NCI-H1694 (cell line): ENCODE measurements at regions not wholly inside any gene's neighbourhood (a gene's known extent, or its start where the extent isn't known, plus 50 kb on each side); places are given as distances from the start of the nearest gene placed in this dataset.

ENCODE experiments used
- DNase-seq: peaks from one replicate; lab custom pipeline; 2025; lab: John Stamatoyannopoulos, UW

- no peak for DNase-seq
Measured at GRCh38 chr5:167820101-167820990, 471.1 kb upstream of the WWC1 start.

DNA sequence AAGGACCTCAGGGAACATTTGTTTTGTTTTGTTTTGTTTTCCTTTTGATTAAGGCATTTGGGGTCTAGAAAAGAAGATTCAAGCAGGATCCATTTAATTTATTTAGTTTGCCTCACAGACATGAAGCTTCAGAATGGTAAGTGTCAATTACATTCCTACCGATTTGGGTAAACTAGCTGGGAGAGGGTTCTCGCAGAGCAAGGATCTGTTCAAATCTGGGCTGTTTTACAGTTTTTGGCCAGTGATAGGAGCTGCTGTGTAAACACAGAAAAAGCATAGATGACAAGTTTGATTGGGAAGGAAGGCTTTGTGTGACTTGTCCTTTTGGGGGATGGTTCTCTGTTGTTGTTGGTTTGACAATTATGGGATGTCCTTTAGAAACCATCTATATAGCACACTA, 470.3 kb upstream of the WWC1 start:
- DNase-seq, result no peak

GRCh38 chr5:167821669-167822068, 469.8 kb upstream of the WWC1 start:
- no peak for DNase-seq

DNA sequence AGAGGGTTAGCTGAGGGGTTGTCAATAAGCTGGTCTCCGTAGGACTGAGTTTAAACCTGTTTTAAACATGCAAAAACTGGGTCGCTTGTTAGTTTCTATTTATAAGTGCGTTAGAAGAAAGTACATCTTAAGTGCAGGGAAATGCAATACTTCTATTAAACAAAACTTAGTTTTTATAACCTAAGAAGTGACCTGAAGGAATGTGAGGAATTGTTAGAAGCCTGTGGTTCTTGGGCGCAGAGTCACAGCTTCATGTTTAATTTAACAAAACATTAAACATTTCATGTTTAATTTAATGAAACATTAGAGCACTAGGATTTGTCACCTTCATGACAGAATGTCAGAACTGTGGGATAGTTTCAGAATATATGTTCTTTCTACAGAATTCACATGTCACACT, 469.2 kb upstream of the WWC1 start:
- no peak for DNase-seq

DNA sequence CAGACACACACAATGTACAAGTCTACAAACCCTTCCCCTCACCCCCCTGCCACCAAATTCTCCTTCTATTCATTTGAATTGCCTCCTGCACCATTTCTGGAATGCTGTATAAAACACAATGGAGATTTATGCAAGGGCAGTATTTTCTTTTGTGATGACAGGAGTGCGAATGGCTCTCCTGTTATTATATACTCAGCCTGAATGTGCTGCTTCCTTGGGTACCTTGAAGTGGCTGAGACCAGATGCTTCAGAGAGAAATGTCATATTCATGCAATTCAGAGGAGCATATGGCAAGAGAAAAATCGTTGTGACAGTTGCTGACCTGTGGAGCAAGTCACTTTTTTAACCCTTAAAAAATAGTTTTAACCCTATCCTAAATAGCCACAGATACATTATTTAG, 468.0 kb upstream of the WWC1 start:
- no peak for DNase-seq

- no peak for DNase-seq
Measured at GRCh38 chr5:167827766-167828165, 463.7 kb upstream of the WWC1 start.

- no peak for DNase-seq
Measured at GRCh38 chr5:167831754-167832504, 459.5 kb upstream of the WWC1 start.

DNA sequence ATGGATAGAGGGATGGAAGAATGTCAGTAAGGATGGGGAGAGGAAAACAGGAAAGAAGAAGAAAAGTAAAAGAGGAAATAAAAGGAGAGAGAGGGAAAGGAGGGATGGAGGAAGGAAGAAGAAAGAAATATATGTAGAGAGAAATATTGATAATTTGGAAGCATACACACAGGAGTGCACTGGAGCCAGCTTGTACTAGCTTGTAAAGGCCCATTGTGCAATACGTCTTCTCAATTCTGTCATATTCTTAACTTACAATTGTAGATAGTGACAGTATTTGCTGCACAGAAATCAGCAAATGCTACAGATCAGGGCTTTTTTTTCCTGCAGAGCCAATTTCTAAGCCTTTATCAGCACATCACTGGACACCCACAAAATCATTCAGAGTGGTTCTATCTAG, 458.8 kb upstream of the WWC1 start:
- DNase-seq, result no peak

- DNase-seq, result no peak
Measured at GRCh38 chr5:167833456-167833855, 458.0 kb upstream of the WWC1 start.

GRCh38 chr5:167835146-167835545, 456.3 kb upstream of the WWC1 start:
- no peak for DNase-seq

DNA sequence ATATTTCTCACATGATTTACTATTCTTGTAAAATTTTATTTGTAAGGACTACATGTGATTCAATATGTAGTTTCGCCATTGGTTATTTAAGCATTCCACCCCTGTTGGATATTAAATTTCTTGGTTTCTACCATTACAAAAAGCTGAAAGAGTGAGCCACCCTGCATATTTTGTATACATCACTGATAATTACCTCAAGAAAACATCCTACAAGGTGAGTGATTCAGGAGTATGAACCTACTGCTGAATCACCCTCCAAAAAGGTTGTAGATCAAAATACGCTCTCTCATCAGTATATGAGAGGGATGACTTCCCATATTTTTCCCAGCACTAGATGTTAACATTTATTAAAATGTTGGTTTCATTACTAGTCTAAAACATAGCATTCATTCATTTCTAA, 454.3 kb upstream of the WWC1 start:
- no peak for DNase-seq

GRCh38 chr5:167839065-167839464, 452.4 kb upstream of the WWC1 start:
- DNase-seq, result no peak

DNA sequence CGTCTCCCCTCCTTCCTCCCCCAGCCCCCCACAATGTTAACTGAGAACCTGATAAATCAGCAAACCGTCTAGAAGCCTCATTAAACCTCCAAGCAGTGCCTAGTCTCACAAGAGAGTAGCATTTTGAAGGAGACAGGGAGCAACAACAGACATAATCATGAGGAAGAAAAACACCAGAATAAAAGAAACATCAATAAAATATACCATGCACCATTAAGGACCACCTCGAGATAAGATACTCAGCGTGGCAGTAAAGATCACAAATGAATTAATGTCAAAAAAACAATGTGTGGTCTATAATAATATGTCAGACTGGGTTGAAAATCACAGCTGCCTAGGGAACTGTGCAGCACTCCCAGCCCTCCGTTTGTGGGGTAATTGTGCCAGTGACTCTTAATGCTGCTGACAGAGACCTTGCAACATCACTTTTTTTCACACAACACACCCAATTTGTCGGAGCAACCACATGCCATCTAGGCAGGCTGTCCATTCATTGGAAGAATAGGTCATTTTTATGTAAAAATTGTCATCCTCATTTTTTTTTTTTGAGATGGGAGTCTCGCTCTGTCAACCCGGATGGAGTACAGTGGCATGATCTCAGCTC, 450.8 kb upstream of the WWC1 start:
- no peak for DNase-seq

- no peak for DNase-seq
Measured at GRCh38 chr5:167843881-167844572, 447.4 kb upstream of the WWC1 start.

DNA sequence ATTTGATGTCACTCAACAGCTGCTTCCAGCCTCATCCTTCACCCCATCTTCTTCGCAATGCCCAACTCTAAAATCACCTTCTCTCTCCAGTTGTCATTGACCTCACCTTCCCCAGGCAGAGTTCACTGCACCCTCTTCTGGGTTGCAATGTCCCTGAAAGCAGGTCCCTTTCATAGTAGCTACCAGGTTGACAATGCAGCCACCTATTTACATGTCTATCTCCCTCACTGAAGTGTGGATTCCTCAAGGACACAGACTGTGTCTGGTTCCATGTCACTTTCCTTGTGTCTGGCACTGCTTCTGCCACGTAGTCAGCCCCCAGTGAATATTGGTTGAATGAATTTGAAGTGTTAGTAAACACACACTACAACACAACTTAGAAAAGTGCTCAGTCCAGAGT, 445.5 kb upstream of the WWC1 start:
- no peak for DNase-seq

- DNase-seq, result no peak
Measured at GRCh38 chr5:167849874-167850273, 441.6 kb upstream of the WWC1 start.

- DNase-seq, result no peak
Measured at GRCh38 chr5:167850911-167851310, 440.5 kb upstream of the WWC1 start.

- DNase-seq, result no peak
Measured at GRCh38 chr5:167851416-167851815, 440.0 kb upstream of the WWC1 start.

GRCh38 chr5:167852515-167852914, 438.9 kb upstream of the WWC1 start:
- no peak for DNase-seq

DNA sequence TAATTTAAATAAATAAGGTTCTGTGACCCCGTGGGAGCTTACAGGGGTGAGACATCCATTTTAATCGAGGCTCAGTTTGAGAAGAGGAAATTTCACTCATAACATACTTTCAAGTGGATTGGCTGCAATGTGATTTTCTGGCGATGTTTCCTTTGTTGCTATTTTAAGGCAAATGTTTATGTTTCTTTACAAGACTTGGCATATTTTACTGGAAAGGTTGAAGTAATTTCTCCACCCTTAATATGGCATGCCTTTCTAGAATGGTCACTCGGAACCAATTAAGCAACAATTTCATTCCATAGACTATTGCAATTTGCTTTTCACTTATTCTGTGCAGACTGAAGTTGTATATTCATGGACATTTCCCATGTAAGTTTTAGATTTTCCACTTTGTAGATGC, 438.0 kb upstream of the WWC1 start:
- no peak for DNase-seq

DNA sequence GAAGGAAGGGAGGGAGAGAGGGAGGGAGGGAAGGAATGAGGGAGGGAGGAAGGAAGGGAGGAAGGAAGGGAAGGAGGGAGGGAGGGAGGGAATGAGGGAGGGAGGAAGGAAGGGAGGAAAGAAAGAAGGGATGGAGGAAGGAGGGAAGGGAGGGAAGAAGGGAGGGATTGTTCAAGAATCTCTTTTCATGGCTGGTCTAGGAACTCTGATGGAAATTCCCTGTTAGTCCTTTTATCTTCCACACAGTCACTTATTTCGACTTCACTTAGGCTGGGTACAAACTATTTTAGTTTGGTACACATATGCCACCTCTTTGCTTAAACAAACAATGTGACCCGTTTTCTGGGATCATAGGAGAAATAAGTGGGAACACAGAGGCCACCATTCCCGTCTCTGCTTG, 435.6 kb upstream of the WWC1 start:
- no peak for DNase-seq

DNA sequence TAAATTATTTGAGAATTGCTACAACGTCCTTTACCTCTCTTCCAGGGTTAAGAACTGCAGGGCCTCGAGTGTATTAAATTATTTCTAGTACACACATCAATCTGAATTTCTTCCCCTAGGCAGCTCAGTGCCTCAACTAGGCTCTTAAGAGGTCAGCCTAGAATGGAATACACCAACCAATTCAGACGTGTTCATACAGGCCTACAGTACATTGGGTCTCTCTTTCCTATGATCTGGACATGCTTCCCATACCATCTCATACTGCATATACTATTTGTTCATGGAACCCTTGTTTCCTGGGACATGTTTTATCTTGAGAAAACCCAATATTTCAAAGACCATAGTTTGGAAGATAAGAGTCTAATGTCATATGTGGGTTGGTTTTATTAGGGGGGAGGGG, 434.1 kb upstream of the WWC1 start:
- DNase-seq, result no peak
